Activated CD4-positive, alpha-beta T cell treated with anti-CD3 and anti-CD28 coated beads, Interleukin-2, amount 10 ng/mL, durations not matched to agents 7 days and 5 days (primary cell): ENCODE measurements at regions not wholly inside any gene's neighbourhood (a gene's known extent, or its start where the extent isn't known, plus 50 kb on each side); places are given as distances from the start of the nearest gene placed in this dataset.
"Not testable (repeated sequence)": the region's sequence is repeated elsewhere in the genome, so short reads cannot be mapped to it uniquely, and the experiment has no call there.

Source experiments
- CTCF ChIA-PET: fragments of 350-600 bp; sonication (Branson Sonifier 250); formaldehyde crosslinking; loops from one replicate; lab custom pipeline; 2021; ENCODE audit warnings: antibody characterized with exemption; lab: Charles Lee
- POLR2A ChIA-PET: fragments of 350-600 bp; sonication (Branson Sonifier 250); formaldehyde crosslinking; loops from one replicate; lab custom pipeline; 2021; ENCODE audit warnings: antibody characterized with exemption; lab: Charles Lee
- DNase-seq: peaks from one replicate; pipeline ENCODE4 v3.0.0-alpha.2; 2020
- H3K27ac Mint-ChIP-seq: one replicate; pipeline ENCODE4 v1.8.0; 2021; ENCODE audit warnings: mild to moderate bottlenecking, moderate library complexity, mixed read lengths
- H3K27me3 Mint-ChIP-seq: one replicate; pipeline ENCODE4 v1.8.0; 2021; ENCODE audit warnings: mixed read lengths
- H3K36me3 Mint-ChIP-seq: one replicate; pipeline ENCODE4 v1.8.0; 2021; ENCODE audit warnings: low read depth, mixed read lengths
- H3K4me1 Mint-ChIP-seq: one replicate; pipeline ENCODE4 v1.8.0; 2021; ENCODE audit warnings: mixed read lengths
- H3K4me3 Mint-ChIP-seq: one replicate; pipeline ENCODE4 v1.8.0; 2021; ENCODE audit warnings: mild to moderate bottlenecking, moderate library complexity, mixed read lengths
- H3K9me3 Mint-ChIP-seq: one replicate; pipeline ENCODE4 v1.8.0; 2021; ENCODE audit warnings: mixed read lengths

DNA sequence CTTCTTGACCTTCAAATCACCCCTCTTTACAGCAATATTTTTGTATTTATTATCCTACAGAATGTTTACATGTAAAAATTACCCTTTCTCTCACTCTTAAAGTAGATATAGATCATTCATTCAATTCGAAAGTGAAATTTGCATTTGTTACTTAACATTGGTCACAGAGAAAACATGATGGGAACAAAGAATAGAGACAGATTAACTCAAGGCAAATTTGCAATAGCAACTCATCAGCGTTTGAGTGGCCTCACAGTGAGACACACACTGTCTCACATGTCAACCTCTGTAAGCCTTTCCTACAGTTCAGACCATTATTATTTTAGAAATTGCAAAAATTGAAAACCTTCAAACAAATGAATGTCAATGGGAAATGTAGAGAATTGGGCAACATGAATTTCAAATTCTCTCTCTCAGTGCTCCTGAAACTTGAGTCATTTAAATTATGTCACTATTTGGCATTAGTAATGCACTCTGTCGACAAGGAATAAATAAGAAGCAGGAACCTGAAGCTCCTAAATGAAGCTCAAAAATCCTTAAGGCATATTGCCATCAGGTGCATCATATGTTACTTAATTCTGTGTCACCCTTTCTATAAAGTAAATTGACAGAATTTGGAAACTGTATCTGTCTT, 148.3 kb upstream of the ANXA10 start:
- Mint-ChIP-seq H3K27ac (no peak overlapping the region), H3K9me3 (no peaks in the 10 kb centered on the region), H3K4me1 (no peaks in the 10 kb centered on the region), H3K36me3 (no peaks in the 10 kb centered on the region), H3K27me3 (no peaks in the 10 kb centered on the region), H3K4me3 (no peak overlapping the region)
- DNase-seq: no peak
- POLR2A ChIA-PET: no interaction called here
- CTCF ChIA-PET: interaction anchor here (0.7 to 1.4 kb wide), 2 partner anchors 9 to 11 kb away, joined by 3 read pairs; no protein-coding TSS in a partner anchor

DNA sequence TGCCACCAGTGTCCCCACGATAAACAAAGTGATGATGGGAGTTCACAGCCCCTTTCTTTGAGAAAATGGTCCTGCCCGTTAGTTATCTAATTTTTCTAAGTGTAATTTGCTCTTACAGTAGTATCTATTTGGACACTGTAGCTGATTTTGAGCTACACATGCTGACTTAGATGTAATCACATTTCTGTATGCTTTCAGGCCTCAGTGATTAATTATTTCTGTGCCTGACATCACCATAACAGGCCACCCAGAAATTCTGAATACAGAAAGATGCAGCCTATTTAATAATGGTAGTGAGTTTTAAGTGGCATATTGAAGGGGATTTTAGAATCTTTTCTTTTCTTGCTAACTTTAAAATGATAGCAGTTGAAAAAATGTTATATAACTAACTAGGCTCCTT, 147.6 kb upstream of the ANXA10 start:
- CTCF ChIA-PET: no interaction called here
- Mint-ChIP-seq H3K9me3 (no peaks in the 10 kb centered on the region), H3K4me1 (no peaks in the 10 kb centered on the region), H3K4me3 (no peak overlapping the region), H3K27me3 (no peaks in the 10 kb centered on the region), H3K27ac (no peak overlapping the region), H3K36me3 (no peaks in the 10 kb centered on the region)
- DNase-seq: no peak
- POLR2A ChIA-PET: no interaction called here

DNA sequence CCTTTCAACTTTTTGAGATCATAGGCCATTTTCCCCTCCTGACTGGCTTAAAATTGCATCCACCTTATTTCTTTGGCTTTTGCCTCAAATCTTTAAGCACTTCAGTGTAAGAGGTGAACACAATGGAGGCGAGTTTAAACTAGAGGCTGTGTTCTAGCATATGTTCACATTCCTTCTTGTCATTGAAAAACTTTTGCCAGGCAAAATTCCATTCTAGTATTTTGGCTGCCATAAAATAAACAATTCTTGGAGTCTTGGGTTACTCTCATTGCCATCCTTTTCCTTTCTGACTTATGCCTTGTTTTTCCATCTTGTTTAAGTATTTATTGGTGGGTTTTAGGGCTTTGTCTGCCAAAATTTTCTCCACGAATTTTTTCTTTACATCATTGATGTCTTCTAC, 137.3 kb upstream of the ANXA10 start:
- Mint-ChIP-seq H3K4me1 (no peaks in the 10 kb centered on the region), H3K27me3 (no peaks in the 10 kb centered on the region), H3K27ac (no peak overlapping the region), H3K36me3 (no peaks in the 10 kb centered on the region), H3K4me3 (no peak overlapping the region), H3K9me3 (peaks cover 7% of the 10 kb centered on the region)
- CTCF ChIA-PET: no interaction called here
- POLR2A ChIA-PET: no interaction called here
- no peak for DNase-seq

DNA sequence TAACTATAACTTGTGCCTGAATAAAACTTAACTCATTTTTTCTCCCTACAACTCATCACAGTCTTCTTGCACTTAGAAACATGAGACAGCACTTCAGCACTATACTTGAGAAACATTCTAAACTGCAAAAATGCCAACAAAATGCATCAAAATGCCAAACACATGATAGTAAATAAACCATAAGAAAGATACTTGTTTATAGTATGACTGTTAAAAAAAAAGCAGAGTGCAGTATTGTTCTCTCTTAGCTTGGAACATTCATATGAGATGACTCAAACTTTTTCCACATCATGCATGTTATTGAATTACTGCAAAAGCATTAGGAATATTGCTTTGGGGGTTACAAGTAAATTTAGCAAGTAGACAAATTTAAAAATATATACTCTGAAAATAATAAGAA, 135.7 kb upstream of the ANXA10 start:
- no peak for DNase-seq
- Mint-ChIP-seq H3K27me3 (no peaks in the 10 kb centered on the region), H3K9me3 (peaks cover 7% of the 10 kb centered on the region), H3K4me1 (no peaks in the 10 kb centered on the region), H3K4me3 (no peak overlapping the region), H3K36me3 (no peaks in the 10 kb centered on the region), H3K27ac (no peak overlapping the region)
- ChIA-PET CTCF (no interaction called here), POLR2A (no interaction called here)

DNA sequence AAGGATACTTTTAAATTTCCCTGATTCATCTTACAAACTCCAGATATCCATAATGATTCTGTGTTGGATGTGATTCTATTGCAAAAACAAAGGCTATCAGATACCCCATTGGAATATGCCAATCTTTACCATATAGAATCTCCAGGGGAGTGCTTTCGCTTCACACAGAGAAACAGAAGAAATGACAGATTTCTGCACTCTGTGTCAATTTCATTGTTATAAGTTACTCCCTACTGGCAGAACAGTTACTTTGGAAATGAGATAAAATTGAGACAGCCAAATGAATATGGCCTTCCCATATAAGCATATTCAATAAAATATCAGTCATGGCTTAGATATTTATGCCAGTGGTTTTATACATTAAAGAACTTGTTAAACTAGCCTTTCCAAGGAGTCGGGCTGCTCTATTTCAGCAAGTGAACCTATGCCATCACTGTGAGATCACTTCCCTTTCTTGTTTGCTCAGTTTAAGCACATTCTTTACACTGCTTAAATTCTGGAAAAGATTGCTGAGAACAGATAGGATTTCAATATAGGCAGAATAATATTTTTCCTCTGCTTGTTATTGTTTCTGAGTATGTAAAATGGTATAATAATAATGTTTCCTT, 127.5 kb upstream of the ANXA10 start:
- no peaks in the 10 kb centered on the region for H3K9me3 Mint-ChIP-seq
- no peaks in the 10 kb centered on the region for H3K27me3 Mint-ChIP-seq
- POLR2A ChIA-PET: no interaction called here
- H3K27ac Mint-ChIP-seq: no peak overlapping the region
- H3K4me3 Mint-ChIP-seq: no peak overlapping the region
- H3K4me1 Mint-ChIP-seq: no peaks in the 10 kb centered on the region
- DNase-seq: no peak
- CTCF ChIA-PET: no interaction called here
- H3K36me3 Mint-ChIP-seq: no peaks in the 10 kb centered on the region

DNA sequence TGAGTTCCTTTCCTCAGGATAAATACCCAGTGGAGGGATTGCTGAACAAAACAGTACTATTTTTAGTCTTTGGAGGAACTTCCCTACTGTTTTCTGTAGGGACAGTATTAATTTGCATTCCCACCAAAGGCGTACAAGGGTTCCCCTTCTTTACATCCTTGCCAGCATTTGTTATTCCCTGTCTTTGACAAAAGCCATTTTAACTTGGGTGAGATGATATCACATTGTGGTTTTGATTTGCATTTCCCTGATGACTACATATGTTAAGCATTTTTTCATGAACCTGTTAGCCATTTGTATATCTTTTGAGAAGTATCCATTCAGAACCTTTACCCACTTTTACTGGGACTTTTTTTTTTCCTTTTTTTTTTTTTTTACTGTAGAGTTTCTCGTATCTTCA, 126.2 kb upstream of the ANXA10 start:
- CTCF ChIA-PET: no interaction called here
- Mint-ChIP-seq H3K27ac (no peak overlapping the region), H3K36me3 (no peaks in the 10 kb centered on the region), H3K27me3 (no peaks in the 10 kb centered on the region), H3K4me1 (no peaks in the 10 kb centered on the region), H3K4me3 (no peak overlapping the region), H3K9me3 (no peaks in the 10 kb centered on the region)
- POLR2A ChIA-PET: no interaction called here
- no peak for DNase-seq

DNA sequence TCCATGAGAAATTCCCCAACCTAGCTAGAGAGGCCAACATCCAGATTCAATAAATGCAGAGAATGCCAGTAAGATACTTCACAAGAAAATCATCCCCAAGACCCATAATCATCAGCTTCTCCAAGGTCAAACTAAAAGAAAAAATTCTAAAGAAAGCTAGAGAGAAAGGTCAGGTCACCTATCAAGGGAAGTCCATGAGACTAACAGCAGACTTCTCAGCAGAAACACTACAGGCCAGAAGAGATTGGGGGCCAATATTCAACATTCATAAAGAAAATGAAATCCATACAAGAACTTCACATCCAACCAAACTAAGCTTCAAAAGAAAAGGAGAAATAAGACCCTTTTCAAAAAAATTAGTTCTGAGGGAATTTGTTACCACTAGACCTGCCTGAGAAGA, 118.8 kb upstream of the ANXA10 start:
- Mint-ChIP-seq H3K27ac (no peak overlapping the region), H3K4me1 (no peaks in the 10 kb centered on the region), H3K4me3 (no peak overlapping the region), H3K36me3 (no peaks in the 10 kb centered on the region), H3K27me3 (no peaks in the 10 kb centered on the region), H3K9me3 (no peaks in the 10 kb centered on the region)
- no peak for DNase-seq
- CTCF ChIA-PET: no interaction called here
- POLR2A ChIA-PET: no interaction called here

DNA sequence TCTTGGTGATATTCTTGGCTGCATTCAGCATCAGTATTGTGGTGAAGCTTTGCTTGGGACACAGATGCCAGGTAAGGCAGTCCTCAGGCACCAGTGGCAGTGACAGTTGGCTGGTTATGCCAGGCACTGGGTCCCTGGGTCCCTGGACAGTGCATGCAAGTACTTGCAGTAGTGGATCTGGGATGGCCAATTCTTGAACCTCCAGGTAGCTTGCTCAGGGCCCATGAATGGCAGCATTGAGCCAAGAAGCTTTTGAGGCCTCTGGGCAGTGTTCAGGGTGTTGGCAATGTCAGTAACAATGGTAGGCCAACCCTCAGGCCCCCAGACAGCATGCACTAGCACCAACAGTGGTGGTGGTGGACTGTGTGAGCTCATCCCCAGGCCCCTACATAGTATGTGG, 106.8 kb upstream of the ANXA10 start:
- Mint-ChIP-seq H3K4me1 (no peaks in the 10 kb centered on the region), H3K9me3 (peaks cover 17% of the 10 kb centered on the region), H3K36me3 (no peaks in the 10 kb centered on the region), H3K27me3 (no peaks in the 10 kb centered on the region), H3K27ac (no peak overlapping the region), H3K4me3 (no peak overlapping the region)
- CTCF ChIA-PET: no interaction called here
- DNase-seq: no peak
- POLR2A ChIA-PET: no interaction called here

DNA sequence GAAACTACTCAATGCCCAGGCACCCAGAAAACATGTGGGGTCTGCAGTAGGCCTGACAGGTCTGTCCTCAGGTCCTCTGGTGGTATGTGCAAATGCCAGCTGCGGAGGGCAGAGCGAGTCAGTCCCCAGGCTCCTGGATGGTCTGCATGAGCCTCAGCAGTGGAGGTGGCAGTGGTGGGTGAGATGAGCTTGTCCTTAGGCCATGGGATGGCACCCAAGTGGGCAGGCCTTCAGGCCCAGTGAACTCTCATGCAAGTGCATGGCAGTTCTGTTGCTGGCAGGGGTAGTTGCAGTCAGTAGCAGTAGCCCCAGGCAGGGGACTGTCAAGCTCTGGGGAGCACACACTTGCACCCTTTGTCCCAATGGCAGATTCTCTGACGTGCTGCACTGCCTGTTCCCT, 106.3 kb upstream of the ANXA10 start:
- ChIA-PET POLR2A (no interaction called here), CTCF (no interaction called here)
- DNase-seq: no peak

DNA sequence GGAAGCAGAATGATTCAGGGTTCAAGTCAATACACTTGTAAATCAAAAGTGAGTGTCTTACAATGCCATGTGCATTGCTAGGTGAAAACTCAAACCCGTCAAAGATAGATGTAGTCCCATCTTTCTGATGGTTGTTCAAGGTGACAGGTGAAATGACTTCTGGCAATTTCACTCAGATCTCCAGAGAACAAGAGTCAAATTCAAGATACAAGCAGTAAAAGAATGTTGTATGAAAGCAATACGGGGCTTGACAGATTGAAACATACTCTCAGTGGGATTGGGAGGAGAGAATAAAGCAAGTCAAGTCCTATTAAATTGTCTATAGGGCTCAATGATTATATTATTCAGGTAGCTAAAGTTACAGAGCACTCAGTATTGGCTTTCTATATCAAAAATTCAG, 105.1 kb upstream of the ANXA10 start:
- ChIA-PET POLR2A (no interaction called here), CTCF (no interaction called here)
- Mint-ChIP-seq H3K36me3 (no peaks in the 10 kb centered on the region), H3K9me3 (peaks cover 17% of the 10 kb centered on the region), H3K4me3 (no peak overlapping the region), H3K4me1 (no peaks in the 10 kb centered on the region), H3K27ac (no peak overlapping the region), H3K27me3 (no peaks in the 10 kb centered on the region)
- DNase-seq: no peak

More for the DNA sequence above, 106.3 kb upstream of the ANXA10 start:
- no peaks in the 10 kb centered on the region for H3K4me1 Mint-ChIP-seq
- H3K4me3 Mint-ChIP-seq: no peak overlapping the region
- no peak overlapping the region for H3K27ac Mint-ChIP-seq
- H3K9me3 Mint-ChIP-seq: peaks cover 17% of the 10 kb centered on the region
- no peaks in the 10 kb centered on the region for H3K36me3 Mint-ChIP-seq
- H3K27me3 Mint-ChIP-seq: no peaks in the 10 kb centered on the region

DNA sequence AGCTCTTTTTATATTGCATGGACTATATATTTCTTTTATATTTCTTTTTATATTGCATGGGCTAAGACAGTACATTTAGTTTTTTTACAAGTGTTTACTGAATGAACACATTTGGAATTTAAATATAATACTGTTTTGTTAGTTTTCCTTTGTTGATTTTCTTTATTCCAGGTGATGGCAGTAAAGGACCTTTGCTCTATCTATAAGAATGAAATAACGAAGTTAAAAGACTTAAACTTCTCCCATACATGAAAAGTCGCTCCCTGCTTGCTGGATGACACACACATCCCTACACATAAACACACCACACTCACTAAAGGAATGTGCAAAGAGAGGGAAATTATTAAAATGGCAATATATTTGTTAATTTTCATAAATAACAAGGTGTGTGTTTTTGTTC, 102.5 kb upstream of the ANXA10 start:
- H3K4me1 Mint-ChIP-seq: no peaks in the 10 kb centered on the region
- no peaks in the 10 kb centered on the region for H3K27me3 Mint-ChIP-seq
- POLR2A ChIA-PET: no interaction called here
- H3K9me3 Mint-ChIP-seq: peaks cover 8% of the 10 kb centered on the region
- no peak for DNase-seq
- no peak overlapping the region for H3K4me3 Mint-ChIP-seq
- CTCF ChIA-PET: no interaction called here
- H3K36me3 Mint-ChIP-seq: no peaks in the 10 kb centered on the region
- no peak overlapping the region for H3K27ac Mint-ChIP-seq

DNA sequence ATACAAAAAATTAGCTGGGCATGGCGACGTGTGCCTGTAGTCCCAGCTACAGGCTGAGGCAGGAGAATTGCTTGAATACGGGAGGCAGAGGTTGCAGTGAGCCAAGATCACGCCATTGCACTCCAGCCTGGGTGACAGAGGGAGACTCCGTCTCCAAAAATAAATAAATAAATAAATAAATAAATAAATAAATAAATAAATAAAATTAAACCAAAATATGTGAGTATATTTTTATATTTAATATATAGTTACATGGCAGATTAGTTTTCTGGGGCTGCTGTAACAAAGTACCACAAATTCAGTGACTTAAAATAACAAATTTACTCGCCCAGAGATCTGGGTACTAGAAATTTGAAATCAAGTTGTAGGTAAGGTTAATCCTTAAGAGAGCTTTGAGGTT, 84.2 kb upstream of the ANXA10 start:
- H3K36me3 Mint-ChIP-seq, H3K4me3 Mint-ChIP-seq, CTCF ChIA-PET, POLR2A ChIA-PET, H3K4me1 Mint-ChIP-seq, H3K9me3 Mint-ChIP-seq, H3K27me3 Mint-ChIP-seq, H3K27ac Mint-ChIP-seq, DNase-seq: not testable (repeated sequence)

DNA sequence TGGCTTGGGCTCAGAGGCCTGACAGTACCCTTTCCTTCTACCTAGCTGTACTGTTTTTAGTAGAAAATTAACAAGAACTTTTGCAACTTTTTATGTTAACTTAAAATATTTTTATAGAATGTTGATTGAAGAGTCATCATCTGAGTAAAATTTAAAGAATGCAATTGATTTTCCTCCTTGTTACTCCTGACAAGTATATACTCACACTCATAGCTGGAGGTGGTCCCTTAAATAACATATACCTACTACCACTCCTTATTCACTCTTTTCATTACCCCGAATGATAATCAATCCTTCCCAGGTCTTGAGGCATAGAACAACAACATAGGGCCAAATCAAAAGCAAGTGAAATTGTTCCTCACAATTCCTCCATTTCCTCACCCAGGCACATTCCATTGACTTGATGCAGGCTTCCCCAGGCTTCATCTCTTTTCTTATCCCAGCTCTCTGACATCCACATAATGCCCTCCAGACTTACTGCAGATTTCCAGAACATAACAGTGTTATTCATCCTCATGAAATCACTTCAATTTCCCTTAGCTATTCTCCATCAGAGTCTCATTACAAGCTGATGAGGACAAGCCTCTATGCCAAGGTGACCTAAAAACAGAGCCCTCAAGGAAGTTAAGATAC, 73.2 kb upstream of the ANXA10 start:
- Mint-ChIP-seq H3K27ac (no peak overlapping the region), H3K36me3 (no peaks in the 10 kb centered on the region), H3K4me1 (no peaks in the 10 kb centered on the region), H3K27me3 (no peaks in the 10 kb centered on the region), H3K4me3 (no peak overlapping the region), H3K9me3 (peaks cover 3% of the 10 kb centered on the region)
- DNase-seq: no peak
- ChIA-PET CTCF (no interaction called here), POLR2A (no interaction called here)

DNA sequence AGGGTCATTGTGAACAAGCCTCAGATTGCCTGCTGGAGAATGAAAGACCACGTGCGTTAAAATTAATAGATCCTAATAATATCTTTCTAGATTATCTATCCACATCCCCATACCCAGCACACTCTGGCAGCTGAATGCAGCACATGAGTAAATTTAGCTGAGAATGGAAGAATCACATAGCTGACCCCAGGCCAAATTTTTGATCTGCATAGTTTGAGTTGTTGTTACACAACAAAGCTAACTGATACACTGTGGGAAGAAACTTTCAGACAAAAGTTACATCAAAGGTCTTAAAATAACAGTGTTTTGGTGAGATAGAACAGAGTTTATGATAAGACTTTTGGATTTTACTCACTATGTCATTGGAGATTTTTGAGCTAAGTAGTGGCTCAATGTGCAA, 72.4 kb upstream of the ANXA10 start:
- Mint-ChIP-seq H3K27me3 (no peaks in the 10 kb centered on the region), H3K9me3 (peaks cover 3% of the 10 kb centered on the region), H3K27ac (no peak overlapping the region), H3K4me3 (no peak overlapping the region), H3K4me1 (no peaks in the 10 kb centered on the region), H3K36me3 (no peaks in the 10 kb centered on the region)
- POLR2A ChIA-PET: no interaction called here
- CTCF ChIA-PET: no interaction called here
- DNase-seq: no peak
